ENCODE measurements at regions not wholly inside any gene's neighbourhood (a gene's known extent, or its start where the extent isn't known, plus 50 kb on each side); places are given as distances from the start of the nearest gene placed in this dataset.

DNA sequence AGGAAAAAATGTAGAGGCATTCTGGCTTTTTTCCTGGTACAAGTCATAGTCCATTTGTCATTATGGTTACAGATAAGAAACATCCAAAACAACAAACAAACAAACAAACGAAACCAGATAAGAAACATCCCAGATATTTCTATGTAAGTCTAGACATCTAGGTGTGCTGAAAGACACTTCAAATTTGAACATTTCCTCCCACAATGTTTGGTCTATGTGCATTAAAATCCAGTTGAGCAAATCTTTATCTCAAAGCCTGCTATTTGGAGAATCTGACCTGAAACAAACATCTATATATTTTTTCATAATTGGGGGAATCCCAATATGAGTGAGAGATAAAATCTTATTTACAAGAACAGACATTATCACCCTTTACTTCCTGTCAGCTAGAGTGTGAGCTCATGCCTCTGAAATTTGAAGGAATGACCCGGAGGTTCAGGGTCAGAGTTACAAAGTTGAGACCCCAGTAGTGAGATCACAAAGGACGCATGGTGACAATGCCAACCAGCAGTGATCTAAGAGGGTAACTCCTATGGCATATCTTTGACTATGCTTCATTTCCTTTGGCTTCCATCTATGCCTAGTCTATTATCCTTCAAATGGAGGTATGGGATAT, 182.9 kb upstream of the ATP1B1 start:
- TF ChIP-seq, protein P1, sequence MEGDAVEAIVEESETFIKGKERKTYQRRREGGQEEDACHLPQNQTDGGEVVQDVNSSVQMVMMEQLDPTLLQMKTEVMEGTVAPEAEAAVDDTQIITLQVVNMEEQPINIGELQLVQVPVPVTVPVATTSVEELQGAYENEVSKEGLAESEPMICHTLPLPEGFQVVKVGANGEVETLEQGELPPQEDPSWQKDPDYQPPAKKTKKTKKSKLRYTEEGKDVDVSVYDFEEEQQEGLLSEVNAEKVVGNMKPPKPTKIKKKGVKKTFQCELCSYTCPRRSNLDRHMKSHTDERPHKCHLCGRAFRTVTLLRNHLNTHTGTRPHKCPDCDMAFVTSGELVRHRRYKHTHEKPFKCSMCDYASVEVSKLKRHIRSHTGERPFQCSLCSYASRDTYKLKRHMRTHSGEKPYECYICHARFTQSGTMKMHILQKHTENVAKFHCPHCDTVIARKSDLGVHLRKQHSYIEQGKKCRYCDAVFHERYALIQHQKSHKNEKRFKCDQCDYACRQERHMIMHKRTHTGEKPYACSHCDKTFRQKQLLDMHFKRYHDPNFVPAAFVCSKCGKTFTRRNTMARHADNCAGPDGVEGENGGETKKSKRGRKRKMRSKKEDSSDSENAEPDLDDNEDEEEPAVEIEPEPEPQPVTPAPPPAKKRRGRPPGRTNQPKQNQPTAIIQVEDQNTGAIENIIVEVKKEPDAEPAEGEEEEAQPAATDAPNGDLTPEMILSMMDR (IDR thresholded peaks at IDR 0.05), result no peak
- no peak for TF ChIP-seq POLR2A (IDR thresholded peaks at IDR 0.05)
